Retina (tissue), 1 donor: ENCODE measurements at regions not wholly inside any gene's neighbourhood (a gene's known extent, or its start where the extent isn't known, plus 50 kb on each side); places are given as distances from the start of the nearest gene placed in this dataset.
"Not testable (repeated sequence)": the region's sequence is repeated elsewhere in the genome, so short reads cannot be mapped to it uniquely, and the experiment has no call there.

Experiments
- DNase-seq: peaks from one replicate; pipeline ENCODE4 v3.0.0-alpha.2; 2016

GRCh38 chr10:86579883-86580520 is 58.4 kb upstream of the WAPL start:
- no peak for DNase-seq

DNA sequence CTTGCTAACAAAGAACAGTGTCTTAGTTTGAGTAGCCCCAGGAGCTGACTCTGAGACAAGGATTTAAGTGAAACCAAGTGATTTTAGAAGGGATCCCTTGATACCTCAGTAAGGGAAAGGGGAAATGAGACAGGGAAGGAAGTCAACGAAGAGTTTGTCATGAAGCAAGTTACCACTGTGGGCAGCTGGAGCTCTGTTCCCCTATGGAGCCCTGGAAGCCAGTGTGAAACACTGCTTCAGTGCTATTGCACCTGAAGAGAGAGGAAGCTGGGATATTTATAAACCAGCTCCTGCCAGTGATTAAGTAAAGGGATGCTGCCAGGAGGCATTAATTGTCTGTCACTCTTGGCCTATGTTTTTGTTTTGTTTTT is 58.9 kb upstream of the WAPL start:
- DNase-seq, result no peak

DNA sequence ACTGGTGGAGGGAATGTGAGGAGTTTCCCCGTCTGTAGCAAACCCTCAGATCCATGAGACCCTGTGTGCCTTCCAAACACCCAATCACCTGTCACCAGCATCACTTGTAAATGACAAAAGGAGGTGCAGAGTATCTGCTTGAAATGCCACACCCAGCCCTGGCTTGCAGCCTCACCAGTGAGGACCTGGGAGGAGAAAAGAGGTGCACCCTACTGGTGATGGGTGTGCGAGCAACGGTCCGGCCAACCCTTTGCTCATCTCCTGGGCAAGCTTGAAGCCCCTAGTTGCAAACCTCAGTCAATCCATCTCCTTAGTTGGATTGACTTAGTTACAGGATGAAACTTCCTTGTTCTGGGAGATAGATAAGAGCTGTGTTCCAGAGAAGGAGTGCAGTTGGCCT is 62.4 kb upstream of the WAPL start:
- DNase-seq, result no peak

DNA sequence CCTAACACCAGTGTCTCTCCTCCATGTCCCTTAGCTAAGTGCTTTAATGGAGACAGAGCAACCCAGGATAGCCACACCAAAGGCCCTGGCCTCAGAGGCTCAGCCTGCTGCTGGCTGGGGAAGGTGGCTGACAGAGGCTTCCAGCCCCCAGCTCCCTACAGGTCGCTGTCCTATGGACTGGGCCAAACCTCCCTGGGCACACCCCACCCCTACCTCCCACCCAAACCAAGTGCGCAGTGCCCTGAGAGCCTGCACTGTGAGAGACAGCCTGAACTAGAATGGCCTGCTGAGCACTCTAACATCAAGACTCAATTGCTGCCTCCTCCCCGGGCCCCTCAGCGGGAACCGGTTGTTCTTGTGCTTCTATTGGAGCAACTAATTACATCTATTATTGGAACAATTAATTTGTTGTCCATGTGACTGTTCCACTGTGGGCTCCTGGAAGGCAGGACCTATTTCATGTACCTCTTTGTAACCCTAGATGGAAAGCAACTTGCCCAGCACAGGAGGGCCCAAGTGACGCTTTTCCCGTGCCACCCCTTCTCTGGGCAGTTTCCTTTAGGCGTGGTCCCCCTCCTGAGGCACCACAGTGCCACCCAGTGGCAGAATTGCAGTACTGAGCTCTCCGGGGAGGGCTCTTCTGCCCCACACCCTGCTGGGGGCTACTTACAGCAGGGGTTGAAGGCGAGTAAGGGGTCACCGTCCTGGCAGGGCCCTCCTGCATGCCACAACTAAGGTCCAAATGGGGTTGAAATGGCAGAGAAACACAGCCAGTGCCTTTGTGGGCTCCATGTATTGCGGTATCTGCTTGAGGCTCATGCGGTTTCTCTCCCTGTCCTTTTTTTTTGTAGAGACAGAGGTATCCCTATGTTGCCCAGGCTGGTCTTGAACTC is 63.7 kb upstream of the WAPL start:
- DNase-seq, result peak; percentile 86

GRCh38 chr10:86586516-86586915 is 64.9 kb upstream of the WAPL start:
- no peak for DNase-seq

GRCh38 chr10:86588781-86589180 is 65.6 kb upstream of the OPN4 start:
- not testable (repeated sequence) for DNase-seq

DNA sequence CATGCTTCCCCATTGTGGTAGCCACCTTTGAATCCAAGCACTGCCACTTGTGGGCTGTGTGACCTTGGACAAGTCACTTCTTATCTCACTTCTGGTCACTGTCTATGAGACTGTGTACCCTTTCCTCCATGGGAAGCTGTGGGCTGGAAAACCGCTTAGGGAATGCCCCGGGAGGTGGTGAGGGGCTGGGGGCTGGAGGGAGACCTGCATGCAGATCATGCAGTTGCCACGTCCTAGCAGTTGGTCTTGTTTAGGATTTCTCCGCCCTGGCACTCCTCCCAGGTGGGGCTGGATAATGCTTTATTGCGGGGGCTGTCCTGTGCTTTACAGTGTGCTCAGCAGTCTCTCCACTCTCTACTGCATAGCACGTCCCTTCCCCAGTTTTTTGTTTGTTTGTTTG is 62.9 kb upstream of the OPN4 start:
- DNase-seq, result no peak

DNA sequence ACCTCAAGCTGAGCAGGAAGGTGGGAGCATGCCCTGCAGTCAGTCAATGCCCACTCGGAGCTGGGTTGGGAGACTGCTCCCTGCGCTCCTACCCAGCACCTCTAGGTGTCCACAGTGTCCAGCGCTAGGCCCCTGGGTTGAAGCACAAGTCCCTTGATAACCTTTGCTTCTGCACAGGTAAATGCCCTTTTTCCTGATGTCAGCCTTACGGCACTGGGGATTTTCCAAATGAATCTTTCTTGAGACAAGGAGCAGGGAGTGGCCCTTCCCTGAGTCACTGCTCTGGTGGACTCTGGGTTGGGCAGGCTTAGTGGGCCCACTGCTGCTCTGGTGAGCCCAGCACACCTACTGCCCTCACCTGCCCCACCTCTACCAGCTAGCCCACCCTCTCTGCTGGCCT is 61.9 kb upstream of the OPN4 start:
- DNase-seq, result no peak

DNA sequence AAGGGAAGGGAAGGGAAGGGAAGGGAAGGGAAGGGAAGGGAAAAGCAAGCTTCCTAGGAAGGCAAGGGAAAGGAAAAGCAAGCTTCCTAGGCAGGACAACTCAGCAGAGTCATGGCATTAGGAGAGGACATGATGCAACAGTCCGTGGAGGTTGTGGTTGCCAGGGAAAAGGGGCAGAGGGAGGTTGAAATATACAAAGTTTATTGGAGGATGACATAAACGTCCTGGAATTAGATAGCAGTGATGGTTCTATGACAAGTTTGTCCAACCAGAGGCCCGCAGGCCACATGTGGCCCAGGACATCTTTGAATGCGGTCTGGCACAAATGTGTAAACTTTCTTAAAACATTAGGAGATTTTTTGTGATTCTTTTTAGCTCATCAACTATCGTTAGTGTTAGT is 59.8 kb upstream of the OPN4 start:
- no peak for DNase-seq

GRCh38 chr10:86595496-86595895 is 58.9 kb upstream of the OPN4 start:
- no peak for DNase-seq

DNA sequence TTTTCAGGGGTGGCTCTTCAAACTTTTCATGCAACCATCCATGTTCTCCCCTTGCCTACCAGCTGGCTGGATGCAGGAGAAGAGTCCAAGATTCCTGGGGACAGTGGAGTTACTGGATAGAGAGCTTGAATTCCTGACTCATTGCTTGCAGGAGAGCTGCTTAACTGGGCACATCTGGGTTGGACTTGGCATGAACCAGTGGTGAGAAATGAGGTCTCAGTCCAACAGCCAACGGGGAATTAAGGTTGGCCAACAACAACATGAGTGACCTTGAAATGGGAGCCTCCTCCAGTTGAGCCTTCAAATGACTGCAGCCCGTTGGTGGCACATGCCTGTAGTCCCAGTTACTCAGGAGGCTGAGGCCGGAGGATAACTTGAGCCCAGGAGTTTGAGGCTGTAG is 58.1 kb upstream of the OPN4 start:
- no peak for DNase-seq

DNA sequence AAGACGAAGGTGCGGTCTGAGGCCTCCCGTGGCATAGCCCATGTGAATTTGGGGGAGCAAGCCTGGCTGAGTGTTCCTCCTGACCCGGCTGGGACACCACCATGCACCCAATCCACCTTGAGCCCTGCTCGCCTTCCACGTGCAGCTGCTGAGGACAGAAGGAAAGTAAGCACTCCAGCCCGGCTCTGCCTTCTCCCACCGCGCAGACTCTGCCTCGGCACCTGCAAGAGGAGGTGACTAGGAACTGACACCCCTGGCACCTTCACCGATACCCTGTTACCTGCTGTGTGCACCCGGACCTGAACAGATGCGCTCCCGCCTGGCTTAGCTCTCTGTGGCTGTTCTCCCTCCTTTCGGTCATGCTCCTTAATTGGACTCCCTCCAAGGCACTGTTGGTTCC is 57.0 kb upstream of the OPN4 start:
- DNase-seq, result no peak

GRCh38 chr10:86598151-86598550 is 56.2 kb upstream of the OPN4 start:
- DNase-seq, result no peak

DNA sequence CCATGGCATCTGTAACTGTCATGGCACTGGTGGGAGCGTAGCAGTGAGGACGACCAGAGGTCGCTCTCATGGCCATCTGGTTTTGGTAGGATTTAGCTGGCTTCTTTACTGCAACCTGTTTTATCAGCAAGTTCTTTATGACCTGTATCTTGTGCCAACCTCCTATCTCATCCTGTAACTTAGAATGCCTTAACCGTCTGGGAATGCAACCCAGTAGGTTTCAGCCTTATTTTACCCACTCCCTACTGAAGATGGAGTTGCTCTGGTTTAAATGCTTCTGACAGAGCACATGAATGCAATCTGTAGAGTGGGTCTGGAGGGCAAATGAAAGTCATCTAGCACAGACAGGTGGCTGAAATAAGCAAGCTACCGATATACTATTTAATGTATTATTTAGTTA is 55.3 kb upstream of the OPN4 start:
- DNase-seq, result no peak

DNA sequence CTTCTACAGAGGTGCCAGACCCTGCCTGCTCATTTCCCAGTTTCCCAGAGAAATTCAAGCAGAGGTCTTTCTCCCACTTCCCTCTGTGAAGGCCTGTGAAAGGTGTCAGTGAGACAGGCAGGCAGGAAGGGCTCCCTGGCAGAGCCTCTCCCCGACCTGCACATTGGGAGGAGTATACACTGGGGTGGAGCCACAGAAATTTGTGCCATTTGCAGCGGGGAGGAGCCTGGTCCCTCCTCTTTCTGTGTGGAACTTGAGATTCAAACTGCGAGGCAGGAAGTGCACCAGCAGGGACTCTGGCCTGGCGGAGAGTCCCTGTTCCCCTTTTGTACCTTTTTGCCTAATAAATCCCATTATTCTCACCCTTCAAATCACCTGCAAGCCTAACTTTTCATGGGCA is 54.6 kb upstream of the OPN4 start:
- no peak for DNase-seq

- no peak for DNase-seq
These were observed 54.1 kb upstream of the OPN4 start for GRCh38 chr10:86600296-86600695.

GRCh38 chr10:86601956-86602602 is 52.3 kb upstream of the OPN4 start:
- DNase-seq, result no peak

GRCh38 chr10:86603256-86603655 is 51.1 kb upstream of the OPN4 start:
- DNase-seq, result no peak
